ENCODE measurements at regions not wholly inside any gene's neighbourhood (a gene's known extent, or its start where the extent isn't known, plus 50 kb on each side); places are given as distances from the start of the nearest gene placed in this dataset.

DNA sequence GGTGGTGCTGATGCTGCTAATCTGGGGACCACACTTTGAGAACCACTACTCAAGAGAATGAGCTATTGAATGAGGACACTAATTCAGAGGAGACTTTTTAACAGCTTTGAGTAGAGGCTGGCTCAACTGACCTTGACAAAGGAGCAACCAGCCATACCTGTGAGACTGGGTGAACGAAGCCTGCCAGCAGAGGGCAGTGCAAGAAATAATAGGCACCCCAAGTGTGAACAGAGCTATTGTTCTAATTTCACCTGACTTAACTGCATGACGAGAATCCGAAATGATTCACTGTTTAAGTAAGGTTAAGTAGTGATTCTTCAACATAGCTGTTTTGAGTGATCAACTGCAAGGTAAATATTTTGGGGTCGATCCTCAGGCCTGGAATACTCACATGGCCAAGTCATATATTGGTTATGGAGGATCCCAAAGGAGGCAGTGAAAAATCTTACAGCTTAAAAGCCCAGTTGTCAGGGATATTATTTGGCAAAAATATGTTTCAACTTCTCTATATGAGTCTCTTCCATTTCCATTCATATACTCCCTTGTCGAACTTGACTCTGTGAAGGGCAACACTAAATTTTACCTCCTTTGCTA, 550.5 kb upstream of the MARCKS start:
- WGBS, 2 donors = 51 to 78% methylated on average over 5 of the region's 5 CpGs
- H3K9me3 ChIP-seq = no peaks in the 10 kb centered on the region
- ATAC-seq = peak in 6 of 8 donors; percentile 33 to 89 (median 69)
- intact Hi-C loops (cut with DNase I) = loop anchor here in 5 of 10 donors (1.0 to 10.0 kb wide), 4 partner anchors 548 to 598 kb away; partner anchors contain the start of gene MARCKS (in 2 of the 5)
- no peak overlapping the region for H3K4me3 ChIP-seq
- TF ChIP-seq, protein P1, sequence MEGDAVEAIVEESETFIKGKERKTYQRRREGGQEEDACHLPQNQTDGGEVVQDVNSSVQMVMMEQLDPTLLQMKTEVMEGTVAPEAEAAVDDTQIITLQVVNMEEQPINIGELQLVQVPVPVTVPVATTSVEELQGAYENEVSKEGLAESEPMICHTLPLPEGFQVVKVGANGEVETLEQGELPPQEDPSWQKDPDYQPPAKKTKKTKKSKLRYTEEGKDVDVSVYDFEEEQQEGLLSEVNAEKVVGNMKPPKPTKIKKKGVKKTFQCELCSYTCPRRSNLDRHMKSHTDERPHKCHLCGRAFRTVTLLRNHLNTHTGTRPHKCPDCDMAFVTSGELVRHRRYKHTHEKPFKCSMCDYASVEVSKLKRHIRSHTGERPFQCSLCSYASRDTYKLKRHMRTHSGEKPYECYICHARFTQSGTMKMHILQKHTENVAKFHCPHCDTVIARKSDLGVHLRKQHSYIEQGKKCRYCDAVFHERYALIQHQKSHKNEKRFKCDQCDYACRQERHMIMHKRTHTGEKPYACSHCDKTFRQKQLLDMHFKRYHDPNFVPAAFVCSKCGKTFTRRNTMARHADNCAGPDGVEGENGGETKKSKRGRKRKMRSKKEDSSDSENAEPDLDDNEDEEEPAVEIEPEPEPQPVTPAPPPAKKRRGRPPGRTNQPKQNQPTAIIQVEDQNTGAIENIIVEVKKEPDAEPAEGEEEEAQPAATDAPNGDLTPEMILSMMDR (IDR thresholded peaks at IDR 0.05) = peak in 7 of 9 donors; percentile 40 to 74 (median 63)
- H3K27ac ChIP-seq = no peak overlapping the region
- DNase-seq = peak; percentile 37 to 40
- no peaks in the 10 kb centered on the region for H3K27me3 ChIP-seq
- H3K4me1 ChIP-seq = no peaks in the 10 kb centered on the region
- no peaks in the 10 kb centered on the region for H3K36me3 ChIP-seq

DNA sequence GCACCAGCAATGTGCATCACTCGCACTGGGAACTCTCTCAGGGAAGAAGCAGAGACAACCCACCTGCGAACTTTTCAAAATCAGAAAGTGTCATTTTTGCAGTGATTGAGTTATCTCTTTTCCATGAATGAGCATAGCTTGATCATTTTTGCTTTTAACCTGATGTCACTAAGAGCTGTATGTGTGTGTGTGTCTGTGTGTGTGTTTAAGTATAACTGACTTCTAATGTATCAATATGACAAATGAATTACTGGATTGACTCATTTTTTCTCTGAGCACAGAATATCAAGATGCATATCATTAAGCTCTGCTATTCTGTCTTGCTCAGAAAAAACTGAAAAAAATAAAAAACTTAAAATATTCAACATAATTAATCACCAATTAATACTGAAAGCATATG, 548.9 kb upstream of the MARCKS start:
- DNase-seq (no peak), ATAC-seq (no peak)
- H3K9me3 ChIP-seq = no peaks in the 10 kb centered on the region
- no peak overlapping the region for H3K27ac ChIP-seq
- no peak overlapping the region for H3K4me3 ChIP-seq
- H3K27me3 ChIP-seq = no peaks in the 10 kb centered on the region
- intact Hi-C loops (cut with DNase I) = loop anchor here in 3 of 10 donors (10.0 kb wide), 2 partner anchors 547 to 597 kb away; partner anchors contain the start of gene MARCKS (in 2 of the 3)
- TF ChIP-seq, protein P1 (IDR thresholded peaks at IDR 0.05) = no peak
- H3K36me3 ChIP-seq = no peaks in the 10 kb centered on the region
- H3K4me1 ChIP-seq = no peaks in the 10 kb centered on the region
- WGBS, 2 donors = 69 to 96% methylated on average over 2 of the region's 2 CpGs

DNA sequence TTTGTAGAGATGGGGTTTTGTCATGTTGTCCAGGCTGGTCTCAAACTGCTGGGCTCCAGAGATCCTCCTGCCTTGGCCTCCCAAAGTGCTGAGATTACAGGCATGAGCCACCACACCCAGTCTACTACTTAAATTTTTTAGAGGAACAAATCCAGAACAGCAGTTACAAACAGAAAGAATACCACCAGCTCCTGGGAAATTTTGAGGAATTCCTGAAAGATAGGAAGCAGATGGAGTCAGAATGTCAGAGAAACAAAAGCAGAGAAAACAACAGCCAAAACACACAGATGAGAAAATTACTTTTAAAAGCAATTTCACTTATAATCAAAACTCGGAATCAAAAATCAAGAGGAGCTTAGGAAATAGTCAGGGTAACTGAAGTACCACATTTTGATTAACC, 543.3 kb upstream of the MARCKS start:
- Histone ChIP-seq H3K4me3 (no peak overlapping the region), H3K9me3 (no peaks in the 10 kb centered on the region), H3K27me3 (no peaks in the 10 kb centered on the region), H3K4me1 (peaks cover 0 to 12% (median 5%) of the 10 kb centered on the region in 9 donors), H3K27ac (no peak overlapping the region), H3K36me3 (no peaks in the 10 kb centered on the region)
- intact Hi-C loops (cut with DNase I) = loop anchor here in 4 of 10 donors (5.0 to 10.0 kb wide), 3 partner anchors 141 to 541 kb away; partner anchors contain the start of gene MARCKS (in 2 of the 4)
- DNase-seq = no peak
- TF ChIP-seq, protein P1 (IDR thresholded peaks at IDR 0.05) = no peak
- WGBS, 2 donors = 72% methylated on average over 1 of the region's 1 CpG
- ATAC-seq = no peak

DNA sequence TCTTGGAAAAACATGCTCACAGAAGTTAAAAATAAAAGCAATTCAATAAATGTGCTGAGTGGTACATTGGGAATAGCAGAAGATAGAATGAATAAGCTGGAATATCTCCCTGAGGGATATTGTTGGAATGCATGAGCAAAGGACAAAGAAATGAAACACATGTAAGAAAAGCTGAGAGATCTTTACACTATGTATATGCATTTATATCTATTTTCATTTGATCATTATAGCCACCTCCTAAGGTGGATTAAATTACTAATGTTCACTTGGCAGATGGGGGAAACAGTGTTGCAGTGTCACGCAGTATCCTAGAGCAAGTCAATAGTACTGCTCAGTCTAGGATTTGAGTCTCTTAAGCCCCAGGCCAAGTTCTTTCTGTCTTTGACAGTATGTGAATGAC, 542.0 kb upstream of the MARCKS start:
- peak overlapping the region in 3 of 10 donors; percentile 25 to 59 (median 45) for H3K27ac ChIP-seq
- DNase-seq = no peak
- H3K4me3 ChIP-seq = no peak overlapping the region
- H3K9me3 ChIP-seq = no peaks in the 10 kb centered on the region
- no peaks in the 10 kb centered on the region for H3K27me3 ChIP-seq
- no peaks in the 10 kb centered on the region for H3K36me3 ChIP-seq
- 80 to 84% methylated on average over 1 of the region's 1 CpG for WGBS, 2 donors
- peak in 4 of 8 donors; percentile 19 to 42 (median 35) for ATAC-seq
- TF ChIP-seq, protein P1 (IDR thresholded peaks at IDR 0.05) = no peak
- intact Hi-C loops (cut with DNase I) = loop anchor here in 3 of 10 donors (10.0 kb wide), 2 partner anchors 140 to 540 kb away; partner anchors contain the start of gene MARCKS (in 2 of the 3)
- H3K4me1 ChIP-seq = peaks cover 0 to 12% (median 5%) of the 10 kb centered on the region in 9 donors
